Left ventricle myocardium inferior (tissue), 1 donor: ENCODE measurements at regions not wholly inside any gene's neighbourhood (a gene's known extent, or its start where the extent isn't known, plus 50 kb on each side); places are given as distances from the start of the nearest gene placed in this dataset.

ENCODE experiments used
- DNase-seq: peaks from one replicate; pipeline ENCODE4 v3.0.0-alpha.2; 2020
- H3K27ac ChIP-seq: fragments of 200-600 bp; replicated peaks from 2 replicates; pipeline ENCODE4 v1.8.0; 2021
- H3K27me3 ChIP-seq: fragments of 200-600 bp; 2 replicates; pipeline ENCODE4 v1.8.0; 2021; ENCODE audit warnings: low read depth
- H3K36me3 ChIP-seq: fragments of 200-600 bp; 2 replicates; pipeline ENCODE4 v1.8.0; 2021
- H3K4me1 ChIP-seq: fragments of 200-600 bp; 2 replicates; pipeline ENCODE4 v1.8.0; 2021
- H3K4me3 ChIP-seq: fragments of 200-600 bp; 2 replicates; pipeline ENCODE4 v1.8.0; 2021; ENCODE audit warnings: mild to moderate bottlenecking, moderate library complexity
- H3K9me3 ChIP-seq: fragments of 200-600 bp; replicated peaks from 2 replicates; pipeline ENCODE4 v1.8.0; 2021
- intact Hi-C: fragments of 100-400 bp; cut with micrococcal nuclease; formaldehyde crosslinking; loops from one replicate; pipeline ENCODE4 v1.11.0; 2022
- TF ChIP-seq, protein P1 (sequence below): fragments of 200-600 bp; IDR thresholded peaks from 2 replicates; pipeline ENCODE4 v1.8.0; 2021; ENCODE audit warnings: antibody characterized with exemption, mild to moderate bottlenecking, borderline replicate concordance
- donor health status: DM: no; HTN: yes; CAD: no; lungs with severe emphysema.

DNA sequence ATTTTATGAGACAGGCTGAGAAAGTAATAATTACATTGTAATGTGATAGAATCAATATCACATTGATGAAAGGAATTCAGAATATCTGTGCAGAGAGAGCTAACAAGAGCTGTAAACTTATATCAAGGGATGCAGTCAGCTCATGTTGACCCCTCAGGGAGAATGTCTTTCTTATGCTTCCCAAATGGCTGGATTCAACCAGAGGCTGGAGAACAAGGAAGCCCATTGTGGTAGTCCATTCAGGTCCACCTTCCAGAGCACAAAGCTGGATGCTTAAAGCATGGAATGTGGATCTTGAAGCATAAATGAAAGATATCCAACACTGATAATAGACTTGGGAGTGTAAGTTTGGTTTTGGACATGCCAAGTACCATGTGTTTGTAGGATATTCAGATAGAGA is 220.0 kb downstream of the FIGN start:
- Histone ChIP-seq H3K27me3 (no peaks in the 10 kb centered on the region), H3K4me1 (no peaks in the 10 kb centered on the region), H3K9me3 (peaks cover 22% of the 10 kb centered on the region), H3K27ac (no peak overlapping the region), H3K4me3 (no peak overlapping the region), H3K36me3 (no peaks in the 10 kb centered on the region)
- TF ChIP-seq, protein P1, sequence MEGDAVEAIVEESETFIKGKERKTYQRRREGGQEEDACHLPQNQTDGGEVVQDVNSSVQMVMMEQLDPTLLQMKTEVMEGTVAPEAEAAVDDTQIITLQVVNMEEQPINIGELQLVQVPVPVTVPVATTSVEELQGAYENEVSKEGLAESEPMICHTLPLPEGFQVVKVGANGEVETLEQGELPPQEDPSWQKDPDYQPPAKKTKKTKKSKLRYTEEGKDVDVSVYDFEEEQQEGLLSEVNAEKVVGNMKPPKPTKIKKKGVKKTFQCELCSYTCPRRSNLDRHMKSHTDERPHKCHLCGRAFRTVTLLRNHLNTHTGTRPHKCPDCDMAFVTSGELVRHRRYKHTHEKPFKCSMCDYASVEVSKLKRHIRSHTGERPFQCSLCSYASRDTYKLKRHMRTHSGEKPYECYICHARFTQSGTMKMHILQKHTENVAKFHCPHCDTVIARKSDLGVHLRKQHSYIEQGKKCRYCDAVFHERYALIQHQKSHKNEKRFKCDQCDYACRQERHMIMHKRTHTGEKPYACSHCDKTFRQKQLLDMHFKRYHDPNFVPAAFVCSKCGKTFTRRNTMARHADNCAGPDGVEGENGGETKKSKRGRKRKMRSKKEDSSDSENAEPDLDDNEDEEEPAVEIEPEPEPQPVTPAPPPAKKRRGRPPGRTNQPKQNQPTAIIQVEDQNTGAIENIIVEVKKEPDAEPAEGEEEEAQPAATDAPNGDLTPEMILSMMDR: no peak
- DNase-seq: no peak
- intact Hi-C loops: no loop called here

DNA sequence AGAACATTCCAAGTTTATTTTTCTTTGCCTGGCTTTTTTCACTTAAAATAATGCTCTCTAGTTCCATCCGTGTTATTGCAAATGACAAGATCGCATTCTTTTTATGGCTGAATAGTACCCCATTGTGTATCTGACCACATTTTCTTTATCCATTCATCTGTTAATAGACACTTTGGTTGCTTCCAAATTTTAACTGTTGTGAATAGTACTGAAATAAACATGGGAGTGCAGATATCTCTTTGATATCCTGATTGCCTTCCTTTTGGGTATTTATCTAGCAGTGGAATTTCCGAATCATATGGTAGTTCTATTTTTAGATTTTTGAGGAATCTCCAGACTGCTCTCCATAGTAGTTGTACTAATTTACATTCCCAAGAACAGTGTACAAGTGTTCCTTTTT is 230.5 kb downstream of the FIGN start:
- Histone ChIP-seq H3K27ac (no peak overlapping the region), H3K9me3 (peaks cover 25% of the 10 kb centered on the region), H3K4me1 (no peaks in the 10 kb centered on the region), H3K36me3 (no peaks in the 10 kb centered on the region), H3K27me3 (no peaks in the 10 kb centered on the region), H3K4me3 (no peak overlapping the region)
- TF ChIP-seq, protein P1: no peak
- DNase-seq: no peak
- intact Hi-C loops: no loop called here

DNA sequence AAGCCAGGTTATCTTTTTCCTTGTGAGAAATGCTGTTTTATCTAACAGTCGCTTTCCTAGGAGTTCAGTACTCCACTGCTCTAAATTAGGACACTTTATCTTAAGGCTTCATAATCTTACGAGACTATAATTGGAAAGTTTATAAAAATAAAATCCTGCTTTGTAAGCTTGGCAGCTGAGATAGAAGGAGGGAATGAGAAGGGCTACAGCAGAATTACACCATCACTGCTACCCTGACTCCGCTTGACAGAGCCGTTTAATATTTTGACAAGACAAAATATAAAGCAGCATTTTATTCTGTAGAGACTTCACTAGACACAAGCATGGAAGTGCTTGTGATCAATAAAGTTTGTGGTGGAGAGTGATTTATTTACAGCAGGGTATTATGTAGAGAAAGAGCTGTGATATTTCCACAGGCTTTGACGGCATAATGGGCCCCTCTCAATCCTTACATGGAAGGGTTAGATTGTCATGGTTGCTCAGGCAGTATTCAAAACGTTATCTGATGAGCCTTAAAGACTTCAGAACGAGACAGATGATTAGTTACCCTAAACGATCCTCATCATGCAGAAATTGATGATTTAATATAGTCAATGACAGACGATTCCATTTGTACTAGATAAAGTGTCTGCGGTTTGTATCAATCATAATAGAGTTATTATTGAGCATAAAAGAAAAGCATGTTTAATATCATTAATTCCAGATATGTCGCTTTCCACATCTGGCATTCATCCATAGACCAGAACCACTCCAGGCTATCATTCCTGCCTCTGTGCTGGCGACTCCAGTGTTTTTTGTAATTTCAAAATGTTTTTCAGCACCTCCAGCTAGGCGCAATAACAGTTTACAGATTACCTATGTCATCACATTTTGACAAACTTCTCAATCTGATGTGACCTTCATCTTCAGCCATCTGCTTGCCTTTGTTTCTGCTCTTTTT is 242.2 kb downstream of the FIGN start:
- peaks cover 32% of the 10 kb centered on the region for H3K4me1 ChIP-seq
- H3K4me3 ChIP-seq: peak overlapping the region; percentile 26
- TF ChIP-seq, protein P1: no peak
- peaks cover 26% of the 10 kb centered on the region for H3K9me3 ChIP-seq
- intact Hi-C loops: no loop called here
- H3K27me3 ChIP-seq: no peaks in the 10 kb centered on the region
- peak overlapping the region; percentile 62 for H3K27ac ChIP-seq
- DNase-seq: no peak
- no peaks in the 10 kb centered on the region for H3K36me3 ChIP-seq

DNA sequence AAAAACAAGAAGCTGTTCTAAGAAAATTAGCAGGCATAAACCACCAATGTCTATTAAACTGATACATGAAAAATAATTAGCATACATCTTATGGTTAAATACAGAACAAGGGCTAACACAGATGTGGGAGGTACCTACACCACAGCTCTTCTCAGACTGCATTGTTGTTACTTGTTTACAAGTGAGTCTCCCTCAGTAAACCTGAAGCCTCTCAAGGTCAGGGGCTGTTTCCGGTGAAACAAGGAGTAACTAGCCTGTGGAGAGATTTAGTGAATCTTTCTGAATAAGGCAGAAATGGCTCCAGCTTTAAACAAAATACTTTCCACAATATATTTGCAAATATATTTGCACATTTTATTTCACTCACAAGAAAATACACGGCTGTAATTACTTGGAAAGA is 244.0 kb downstream of the FIGN start:
- Histone ChIP-seq H3K9me3 (peaks cover 8% of the 10 kb centered on the region), H3K27ac (no peak overlapping the region), H3K36me3 (no peaks in the 10 kb centered on the region), H3K27me3 (no peaks in the 10 kb centered on the region), H3K4me1 (peaks cover 32% of the 10 kb centered on the region), H3K4me3 (no peak overlapping the region)
- DNase-seq: no peak
- TF ChIP-seq, protein P1: no peak
- intact Hi-C loops: no loop called here

DNA sequence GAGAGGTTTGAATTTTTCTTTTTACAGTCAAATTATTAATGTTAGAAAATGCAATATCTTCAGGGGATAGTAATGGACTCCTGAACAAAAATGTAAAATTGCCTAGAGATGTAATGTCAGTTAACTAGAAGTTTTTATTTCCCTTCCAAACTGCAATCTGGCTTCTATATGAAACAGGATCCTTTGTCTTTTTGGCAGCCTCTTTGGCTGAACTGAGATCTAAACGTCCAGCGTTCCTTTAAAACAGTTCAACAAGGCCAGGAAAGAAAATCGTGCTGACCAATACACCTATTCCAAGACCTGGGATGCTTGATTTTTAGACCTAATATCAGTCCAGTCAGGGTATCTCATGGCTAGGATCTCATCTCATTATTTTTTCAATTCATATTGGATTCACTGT is 245.5 kb downstream of the FIGN start:
- H3K9me3 ChIP-seq: no peaks in the 10 kb centered on the region
- intact Hi-C loops: no loop called here
- H3K27ac ChIP-seq: no peak overlapping the region
- TF ChIP-seq, protein P1: no peak
- no peaks in the 10 kb centered on the region for H3K36me3 ChIP-seq
- no peak overlapping the region for H3K4me3 ChIP-seq
- DNase-seq: no peak
- peaks cover 32% of the 10 kb centered on the region for H3K4me1 ChIP-seq
- H3K27me3 ChIP-seq: no peaks in the 10 kb centered on the region
